ENCODE measurements at regions not wholly inside any gene's neighbourhood (a gene's known extent, or its start where the extent isn't known, plus 50 kb on each side); places are given as distances from the start of the nearest gene placed in this dataset.
A peak's percentile ranks its signal among the peaks of the same experiment; 100 is the strongest.

DNA sequence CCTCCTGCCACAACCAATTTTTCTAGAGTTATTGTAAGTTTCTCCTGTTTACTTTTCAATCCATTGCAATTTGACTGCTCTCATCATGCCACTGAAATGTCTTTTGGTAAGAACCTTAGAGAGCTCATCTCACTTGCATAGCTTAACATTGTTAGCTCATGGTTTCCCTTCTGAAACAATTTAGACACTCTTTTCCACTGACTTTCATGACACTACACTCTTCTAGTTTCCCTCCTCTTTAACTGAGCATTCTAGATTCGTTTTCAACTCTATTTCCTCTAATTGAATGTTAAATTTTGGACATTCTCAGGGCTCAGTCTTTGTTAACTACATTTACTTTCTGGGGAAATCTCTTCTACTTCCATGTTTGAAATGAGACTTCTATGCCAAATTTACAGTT is 369.1 kb downstream of the JRKL start:
- H3K4me3 ChIP-seq (ENCODE audit: low read depth, low read length), result no peak overlapping the region
- no peak for DNase-seq (ENCODE audit: low read depth)
- TF ChIP-seq CTCF (IDR thresholded peaks at IDR 0.05; ENCODE audit: insufficient read depth, low read length), result no peak

DNA sequence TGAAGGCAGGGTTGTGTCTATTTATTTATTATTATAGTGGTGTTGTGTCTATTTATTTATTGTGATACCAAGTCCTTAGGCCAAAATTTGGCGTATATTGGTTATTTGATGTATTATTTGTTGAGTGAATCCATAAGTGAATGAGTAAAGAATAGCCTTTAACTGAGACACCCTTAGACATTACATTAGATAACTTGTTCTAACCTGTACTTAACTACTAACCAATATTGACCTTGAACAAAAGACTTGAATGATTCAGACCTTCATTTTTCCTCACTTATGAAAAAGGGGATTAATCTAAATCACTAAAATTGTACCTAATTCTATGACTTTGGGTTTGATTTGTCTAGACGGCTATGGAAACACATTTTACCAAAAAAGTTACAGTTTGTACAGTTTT is 370.5 kb downstream of the JRKL start:
- no peak overlapping the region for H3K4me3 ChIP-seq (ENCODE audit: low read depth, low read length)
- TF ChIP-seq CTCF (IDR thresholded peaks at IDR 0.05; ENCODE audit: insufficient read depth, low read length), result no peak
- no peak for DNase-seq (ENCODE audit: low read depth)

DNA sequence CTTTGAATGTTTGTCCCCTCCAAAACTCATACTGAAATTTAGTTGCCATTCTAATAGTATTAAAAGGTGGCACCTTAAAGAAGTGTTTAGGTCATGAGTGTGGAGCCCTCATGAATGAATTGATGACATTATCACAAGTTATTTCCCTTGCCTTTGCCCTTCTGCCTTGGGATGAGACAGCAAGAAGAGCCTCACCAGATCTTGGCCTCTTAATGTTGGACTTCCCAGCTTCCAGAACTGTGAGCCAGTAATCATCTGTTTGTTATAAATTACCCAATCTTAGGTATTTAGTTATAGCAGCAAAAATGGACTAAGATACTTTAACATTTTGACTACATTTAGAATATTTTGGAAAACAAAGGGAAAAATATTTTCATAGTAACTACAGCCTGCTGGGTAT is 371.0 kb downstream of the JRKL start:
- no peak overlapping the region for H3K4me3 ChIP-seq (ENCODE audit: low read depth, low read length)
- no peak for DNase-seq (ENCODE audit: low read depth)
- TF ChIP-seq CTCF (IDR thresholded peaks at IDR 0.05; ENCODE audit: insufficient read depth, low read length), result no peak

DNA sequence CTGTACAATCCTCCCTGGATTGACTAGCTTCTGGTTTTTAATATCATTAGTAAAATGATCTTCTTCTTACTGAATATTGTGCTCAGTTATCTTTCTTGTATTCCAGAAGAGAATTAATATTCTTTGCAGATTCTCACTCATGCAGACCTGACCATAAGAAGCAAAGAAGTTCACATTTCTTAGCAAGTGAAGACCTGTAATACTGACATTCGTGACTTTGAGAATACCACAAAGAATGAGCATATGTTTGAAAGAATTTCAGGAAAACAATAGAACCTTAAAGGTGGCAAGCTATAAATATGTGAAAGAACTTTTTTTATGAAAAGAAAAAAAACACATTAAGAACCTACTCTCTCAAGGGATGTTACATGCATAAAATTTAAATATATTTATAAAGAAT is 371.6 kb downstream of the JRKL start:
- TF ChIP-seq CTCF (IDR thresholded peaks at IDR 0.05; ENCODE audit: insufficient read depth, low read length), result no peak
- no peak for DNase-seq (ENCODE audit: low read depth)
- no peak overlapping the region for H3K4me3 ChIP-seq (ENCODE audit: low read depth, low read length)

- DNase-seq (ENCODE audit: low read depth), result peak; percentile 18
- no peak overlapping the region for H3K4me3 ChIP-seq (ENCODE audit: low read depth, low read length)
- no peak for TF ChIP-seq CTCF (IDR thresholded peaks at IDR 0.05; ENCODE audit: insufficient read depth, low read length)
Observed at GRCh38 chr11:96763244-96763643, 373.4 kb downstream of the JRKL start.

DNA sequence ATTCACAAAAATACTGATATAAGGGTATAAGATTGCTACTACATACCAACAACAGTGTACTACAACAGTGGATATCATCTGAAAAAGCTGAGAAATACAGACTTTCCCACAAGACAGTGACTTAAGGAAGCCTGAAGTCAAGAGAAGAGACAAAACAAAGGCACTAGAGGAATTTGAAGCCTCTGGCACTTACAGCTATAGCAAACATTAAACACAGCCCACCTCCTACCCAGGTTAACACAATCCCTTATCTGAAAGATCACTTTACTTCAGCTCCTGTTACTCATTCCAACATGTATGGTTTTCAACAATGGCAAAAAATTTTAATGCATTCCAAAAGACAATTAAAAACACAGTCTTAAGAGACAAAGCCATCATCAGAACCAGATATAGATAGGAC is 388.5 kb downstream of the JRKL start:
- no peak for DNase-seq (ENCODE audit: low read depth)
- TF ChIP-seq CTCF (IDR thresholded peaks at IDR 0.05; ENCODE audit: insufficient read depth, low read length), result no peak
- H3K4me3 ChIP-seq (ENCODE audit: low read depth, low read length), result no peak overlapping the region

- no peak for DNase-seq (ENCODE audit: low read depth)
- no peak for TF ChIP-seq CTCF (IDR thresholded peaks at IDR 0.05; ENCODE audit: insufficient read depth, low read length)
- H3K4me3 ChIP-seq (ENCODE audit: low read depth, low read length), result no peak overlapping the region
Observed at GRCh38 chr11:96779030-96779429, 389.2 kb downstream of the JRKL start.

All from fibroblast of the aortic adventitia (primary cell).